DOHH2 (cell line): ENCODE measurements at regions not wholly inside any gene's neighbourhood (a gene's known extent, or its start where the extent isn't known, plus 50 kb on each side); places are given as distances from the start of the nearest gene placed in this dataset.

Source experiments
- H3F3A ChIP-seq: fragments of 200-600 bp; sonication (generic), shearing (Covaris generic); 2 replicates; pipeline ENCODE4 v1.6.0; 2016; ENCODE audit warnings: antibody characterized with exemption, mild to moderate bottlenecking; ENCODE audit not compliant: control insufficient read depth, insufficient read depth
- H3K27ac ChIP-seq: fragments of 200-600 bp; sonication (generic); 2 replicates; pipeline ENCODE4 v1.5.1; 2014; ENCODE audit warnings: low read depth, mild to moderate bottlenecking, low read length, moderate library complexity
- H3K27me3 ChIP-seq: fragments of 200-600 bp; sonication (generic); 2 replicates; pipeline ENCODE4 v1.6.1; 2014; ENCODE audit warnings: mild to moderate bottlenecking, low read length, mixed read lengths; ENCODE audit not compliant: control insufficient read depth
- H3K36me3 ChIP-seq: fragments of 200-600 bp; sonication (generic); 2 replicates; pipeline ENCODE4 v1.6.1; 2014; ENCODE audit warnings: mild to moderate bottlenecking, low read length, moderate library complexity, mixed read lengths; ENCODE audit not compliant: control insufficient read depth
- H3K4me1 ChIP-seq: fragments of 200-600 bp; sonication (generic); 2 replicates; pipeline ENCODE4 v1.6.1; 2014; ENCODE audit warnings: mild to moderate bottlenecking, low read length, mixed read lengths; ENCODE audit not compliant: control insufficient read depth
- H3K4me2 ChIP-seq: fragments of 200-600 bp; sonication (generic); 2 replicates; pipeline ENCODE4 v1.6.0; 2014; ENCODE audit warnings: mild to moderate bottlenecking, low read length, moderate library complexity
- H3K4me3 ChIP-seq: fragments of 200-600 bp; sonication (generic); 2 replicates; pipeline ENCODE4 v1.5.1; 2014; ENCODE audit warnings: mild to moderate bottlenecking, low read length, mixed read lengths
- H3K79me2 ChIP-seq: fragments of 200-600 bp; sonication (generic); 2 replicates; pipeline ENCODE4 v1.6.1; 2014; ENCODE audit warnings: mild to moderate bottlenecking, low read length, mixed read lengths; ENCODE audit not compliant: control insufficient read depth
- H3K9me2 ChIP-seq: fragments of 200-600 bp; sonication (generic); replicated peaks from 2 replicates; pipeline ENCODE4 v1.6.1; 2014; ENCODE audit warnings: mild to moderate bottlenecking, low read length, mixed read lengths; ENCODE audit not compliant: control insufficient read depth
- H3K9me3 ChIP-seq: fragments of 200-600 bp; sonication (generic); 2 replicates; pipeline ENCODE4 v1.6.1; 2014; ENCODE audit warnings: antibody characterized with exemption, low read length, mixed read lengths; ENCODE audit not compliant: control insufficient read depth, insufficient read depth
- H4K20me1 ChIP-seq: fragments of 200-600 bp; sonication (generic); 2 replicates; pipeline ENCODE4 v1.6.0; 2014; ENCODE audit warnings: low read depth, mild to moderate bottlenecking, antibody characterized with exemption, low read length, moderate library complexity; ENCODE audit not compliant: control insufficient read depth, insufficient read depth
- EZH2phosphoT487 ChIP-seq: fragments of 200-600 bp; sonication (generic); IDR thresholded peaks from 2 replicates; pipeline ENCODE4 v1.6.1; 2017; ENCODE audit warnings: borderline replicate concordance, mild to moderate bottlenecking, antibody characterized with exemption, low read length, moderate library complexity, mixed read lengths
- TF ChIP-seq, protein P1 (sequence below): fragments of 200-600 bp; sonication (generic); IDR thresholded peaks from one replicate; pipeline ENCODE4 v1.5.1; 2014; ENCODE audit warnings: antibody characterized with exemption, mild to moderate bottlenecking, low read depth, low read length; ENCODE audit not compliant: poor library complexity, severe bottlenecking

DNA sequence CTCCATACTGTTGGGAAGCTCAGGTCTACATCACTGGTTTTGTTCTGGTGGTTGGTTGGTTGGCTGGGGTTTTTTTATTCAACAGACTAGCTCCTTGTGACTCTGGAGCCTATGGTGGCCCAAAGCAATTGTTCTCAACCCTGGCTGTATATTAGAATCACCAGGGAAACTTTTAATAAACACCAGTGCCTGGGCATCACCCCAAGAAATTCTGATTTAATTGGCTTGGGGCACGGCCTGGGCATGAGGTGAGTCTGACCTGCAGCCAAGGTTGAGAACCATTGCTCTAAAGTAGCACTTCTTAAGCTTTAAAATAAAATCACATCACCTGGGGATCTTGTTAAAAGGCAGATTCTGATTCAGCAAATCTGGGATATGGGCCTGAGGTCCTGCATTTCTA lies 184.1 kb downstream of the C1D start:
- H3K9me2 ChIP-seq, result no peaks in the 10 kb centered on the region
- no peak overlapping the region for H3K4me3 ChIP-seq
- no peak overlapping the region for H3K4me2 ChIP-seq
- H3K79me2 ChIP-seq, result no peaks in the 10 kb centered on the region
- no peaks in the 10 kb centered on the region; the same call in 1 of the 2 replicates for H3K27me3 ChIP-seq
- no peaks in the 10 kb centered on the region for H3K36me3 ChIP-seq
- H3K27ac ChIP-seq, result no peak overlapping the region
- no peaks in the 10 kb centered on the region for H4K20me1 ChIP-seq
- TF ChIP-seq EZH2phosphoT487, result no peak
- TF ChIP-seq, protein P1, sequence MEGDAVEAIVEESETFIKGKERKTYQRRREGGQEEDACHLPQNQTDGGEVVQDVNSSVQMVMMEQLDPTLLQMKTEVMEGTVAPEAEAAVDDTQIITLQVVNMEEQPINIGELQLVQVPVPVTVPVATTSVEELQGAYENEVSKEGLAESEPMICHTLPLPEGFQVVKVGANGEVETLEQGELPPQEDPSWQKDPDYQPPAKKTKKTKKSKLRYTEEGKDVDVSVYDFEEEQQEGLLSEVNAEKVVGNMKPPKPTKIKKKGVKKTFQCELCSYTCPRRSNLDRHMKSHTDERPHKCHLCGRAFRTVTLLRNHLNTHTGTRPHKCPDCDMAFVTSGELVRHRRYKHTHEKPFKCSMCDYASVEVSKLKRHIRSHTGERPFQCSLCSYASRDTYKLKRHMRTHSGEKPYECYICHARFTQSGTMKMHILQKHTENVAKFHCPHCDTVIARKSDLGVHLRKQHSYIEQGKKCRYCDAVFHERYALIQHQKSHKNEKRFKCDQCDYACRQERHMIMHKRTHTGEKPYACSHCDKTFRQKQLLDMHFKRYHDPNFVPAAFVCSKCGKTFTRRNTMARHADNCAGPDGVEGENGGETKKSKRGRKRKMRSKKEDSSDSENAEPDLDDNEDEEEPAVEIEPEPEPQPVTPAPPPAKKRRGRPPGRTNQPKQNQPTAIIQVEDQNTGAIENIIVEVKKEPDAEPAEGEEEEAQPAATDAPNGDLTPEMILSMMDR, result no peak
- no peaks in the 10 kb centered on the region for H3K9me3 ChIP-seq
- H3K4me1 ChIP-seq, result no peaks in the 10 kb centered on the region
- no peaks in the 10 kb centered on the region for H3F3A ChIP-seq

DNA sequence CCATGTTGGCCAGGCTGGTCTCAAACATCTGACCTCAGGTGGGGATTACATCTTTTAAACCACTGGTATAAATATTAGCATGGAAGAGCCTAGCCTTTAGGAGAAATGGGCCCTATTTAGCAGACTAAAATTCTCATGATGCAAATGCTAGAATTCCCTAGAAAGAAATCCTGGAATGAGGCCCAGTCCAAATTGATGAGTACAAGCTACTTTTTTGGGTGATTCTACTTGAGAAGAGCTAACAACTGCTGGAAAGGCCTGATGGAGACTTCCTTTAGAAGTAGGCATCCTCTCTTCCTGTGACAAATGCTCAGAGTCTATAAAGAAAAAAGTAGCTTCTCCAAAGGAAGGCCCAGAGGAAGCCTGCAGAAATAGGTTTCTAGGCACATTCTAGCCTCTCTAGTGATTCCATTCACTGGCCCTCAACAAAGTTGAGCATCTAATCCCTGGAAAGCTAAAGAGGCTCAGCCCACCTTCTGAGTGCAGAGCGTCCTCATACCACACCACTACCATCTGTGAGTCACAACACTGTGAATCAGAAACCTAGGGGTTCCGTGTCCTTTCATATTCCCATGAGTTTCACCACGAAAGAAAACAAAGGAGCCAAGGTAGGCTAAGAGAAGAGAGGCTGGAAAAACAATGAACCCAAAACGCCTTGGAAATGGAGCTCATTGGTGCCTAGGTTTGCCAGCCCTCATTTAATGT lies 183.1 kb downstream of the C1D start:
- Histone ChIP-seq H3K4me3 (no peak overlapping the region), H3K9me2 (no peaks in the 10 kb centered on the region), H3K9me3 (no peaks in the 10 kb centered on the region), H3K4me1 (no peaks in the 10 kb centered on the region), H3K4me2 (no peak overlapping the region), H4K20me1 (no peaks in the 10 kb centered on the region), H3K79me2 (no peaks in the 10 kb centered on the region), H3K27me3 (no peaks in the 10 kb centered on the region; the same call in 1 of the 2 replicates), H3F3A (no peaks in the 10 kb centered on the region), H3K36me3 (no peaks in the 10 kb centered on the region), H3K27ac (no peak overlapping the region)
- no peak for TF ChIP-seq EZH2phosphoT487

DNA sequence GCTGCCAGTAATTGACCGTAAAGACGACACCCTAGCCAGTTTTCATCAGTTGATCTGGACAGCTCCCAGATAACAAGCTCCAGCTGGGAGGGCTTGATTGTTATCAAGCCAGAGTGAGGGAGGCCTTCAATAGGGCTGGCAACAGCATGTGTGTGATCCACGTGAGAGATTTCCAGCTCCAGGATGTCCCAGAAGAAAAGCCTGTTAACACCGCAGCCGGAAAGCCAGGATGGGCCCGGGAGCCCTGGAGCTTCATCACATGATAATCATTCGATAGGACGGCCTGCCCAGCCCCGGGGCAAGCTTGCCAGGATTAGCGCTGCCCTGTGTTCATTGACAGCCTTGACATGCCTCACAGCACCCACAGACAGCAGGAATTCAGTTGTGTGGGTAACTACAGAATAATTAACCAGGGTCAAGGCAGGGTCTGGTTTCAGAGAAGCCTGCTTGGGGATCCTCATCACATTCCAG lies 182.5 kb downstream of the C1D start:
- H3K27me3 ChIP-seq, result no peaks in the 10 kb centered on the region; the same call in 1 of the 2 replicates
- TF ChIP-seq, protein P1, result no peak
- TF ChIP-seq EZH2phosphoT487, result no peak
- H3K4me3 ChIP-seq, result no peak overlapping the region
- H3K4me2 ChIP-seq, result no peak overlapping the region
- no peaks in the 10 kb centered on the region for H4K20me1 ChIP-seq
- H3F3A ChIP-seq, result no peaks in the 10 kb centered on the region
- no peak overlapping the region for H3K27ac ChIP-seq
- no peaks in the 10 kb centered on the region for H3K9me3 ChIP-seq
- no peaks in the 10 kb centered on the region for H3K9me2 ChIP-seq
- no peaks in the 10 kb centered on the region for H3K4me1 ChIP-seq
- no peaks in the 10 kb centered on the region for H3K36me3 ChIP-seq
- no peaks in the 10 kb centered on the region for H3K79me2 ChIP-seq

DNA sequence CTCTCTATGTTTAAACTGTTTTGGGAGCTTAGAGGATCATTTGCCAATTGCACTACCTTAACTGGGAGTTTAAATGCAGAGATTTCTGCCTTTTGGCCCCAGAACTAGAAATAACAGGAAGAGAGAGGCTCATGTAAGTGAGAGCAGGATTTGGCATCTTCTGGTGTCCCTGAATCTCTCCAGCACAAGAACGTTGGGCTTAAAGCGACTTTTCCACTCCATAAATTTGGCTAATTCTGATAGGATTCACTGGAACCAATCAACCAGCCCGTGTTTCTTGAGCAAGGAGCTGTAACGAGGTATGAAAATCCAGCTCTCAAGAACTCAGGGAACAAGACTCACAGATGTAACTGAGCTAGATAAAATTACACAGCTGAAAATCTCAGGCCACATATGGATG lies 181.0 kb downstream of the C1D start:
- H3K27ac ChIP-seq, result no peak overlapping the region
- H3K9me3 ChIP-seq, result no peaks in the 10 kb centered on the region
- no peaks in the 10 kb centered on the region for H3K9me2 ChIP-seq
- no peaks in the 10 kb centered on the region for H3K4me1 ChIP-seq
- no peak for TF ChIP-seq EZH2phosphoT487
- TF ChIP-seq, protein P1, result no peak
- H3F3A ChIP-seq, result no peaks in the 10 kb centered on the region
- no peak overlapping the region for H3K4me3 ChIP-seq
- no peaks in the 10 kb centered on the region; the same call in 1 of the 2 replicates for H3K27me3 ChIP-seq
- H3K4me2 ChIP-seq, result no peak overlapping the region
- H3K36me3 ChIP-seq, result no peaks in the 10 kb centered on the region
- no peaks in the 10 kb centered on the region for H4K20me1 ChIP-seq
- no peaks in the 10 kb centered on the region for H3K79me2 ChIP-seq
